ENCODE measurements at regions not wholly inside any gene's neighbourhood (a gene's known extent, or its start where the extent isn't known, plus 50 kb on each side); places are given as distances from the start of the nearest gene placed in this dataset.

DNA sequence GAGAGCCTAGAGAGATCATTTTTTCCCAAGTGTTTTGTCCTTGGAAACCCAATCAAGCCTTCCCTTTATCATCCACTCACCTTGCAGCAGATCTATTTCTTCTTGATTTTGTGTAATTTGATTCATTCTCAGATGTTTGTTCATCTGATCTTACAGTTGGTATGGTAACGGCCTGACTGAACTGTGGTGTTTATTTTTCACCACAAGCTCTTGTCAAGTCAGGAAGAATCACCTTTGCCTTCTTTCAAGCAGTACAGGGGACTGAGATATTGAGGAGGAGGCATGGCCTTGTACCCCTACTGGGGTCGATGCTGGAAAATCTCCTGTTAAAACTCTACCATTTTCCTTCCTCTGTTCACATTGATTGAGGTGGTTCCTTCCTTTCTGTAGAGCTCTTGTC lies 361.4 kb upstream of the CFAP20DC start:
- TF ChIP-seq, protein P1, sequence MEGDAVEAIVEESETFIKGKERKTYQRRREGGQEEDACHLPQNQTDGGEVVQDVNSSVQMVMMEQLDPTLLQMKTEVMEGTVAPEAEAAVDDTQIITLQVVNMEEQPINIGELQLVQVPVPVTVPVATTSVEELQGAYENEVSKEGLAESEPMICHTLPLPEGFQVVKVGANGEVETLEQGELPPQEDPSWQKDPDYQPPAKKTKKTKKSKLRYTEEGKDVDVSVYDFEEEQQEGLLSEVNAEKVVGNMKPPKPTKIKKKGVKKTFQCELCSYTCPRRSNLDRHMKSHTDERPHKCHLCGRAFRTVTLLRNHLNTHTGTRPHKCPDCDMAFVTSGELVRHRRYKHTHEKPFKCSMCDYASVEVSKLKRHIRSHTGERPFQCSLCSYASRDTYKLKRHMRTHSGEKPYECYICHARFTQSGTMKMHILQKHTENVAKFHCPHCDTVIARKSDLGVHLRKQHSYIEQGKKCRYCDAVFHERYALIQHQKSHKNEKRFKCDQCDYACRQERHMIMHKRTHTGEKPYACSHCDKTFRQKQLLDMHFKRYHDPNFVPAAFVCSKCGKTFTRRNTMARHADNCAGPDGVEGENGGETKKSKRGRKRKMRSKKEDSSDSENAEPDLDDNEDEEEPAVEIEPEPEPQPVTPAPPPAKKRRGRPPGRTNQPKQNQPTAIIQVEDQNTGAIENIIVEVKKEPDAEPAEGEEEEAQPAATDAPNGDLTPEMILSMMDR (IDR thresholded peaks at IDR 0.05) = no peak
- TF ChIP-seq EP300 (IDR thresholded peaks at IDR 0.05) (no peak), POLR2A (IDR thresholded peaks at IDR 0.05; ENCODE audit: low read depth) (no peak), POLR2AphosphoS5 (IDR thresholded peaks at IDR 0.05) (no peak)
- Histone ChIP-seq H3K9me3 (no peaks in the 10 kb centered on the region), H3K27me3 (no peaks in the 10 kb centered on the region), H3K4me1 (peaks cover 0 to 7% (median 0%) of the 10 kb centered on the region in 4 donors), H3K27ac (replicated peaks in 1 of 4) (no peak overlapping the region), H3K4me3 (no peak overlapping the region), H3K36me3 (no peaks in the 10 kb centered on the region)
- 62% methylated on average over 2 of the region's 2 CpGs for WGBS
- intact Hi-C loops (cut with DNase I) = no loop called here
- DNase-seq (ENCODE audit: extremely low spot score) = no peak

DNA sequence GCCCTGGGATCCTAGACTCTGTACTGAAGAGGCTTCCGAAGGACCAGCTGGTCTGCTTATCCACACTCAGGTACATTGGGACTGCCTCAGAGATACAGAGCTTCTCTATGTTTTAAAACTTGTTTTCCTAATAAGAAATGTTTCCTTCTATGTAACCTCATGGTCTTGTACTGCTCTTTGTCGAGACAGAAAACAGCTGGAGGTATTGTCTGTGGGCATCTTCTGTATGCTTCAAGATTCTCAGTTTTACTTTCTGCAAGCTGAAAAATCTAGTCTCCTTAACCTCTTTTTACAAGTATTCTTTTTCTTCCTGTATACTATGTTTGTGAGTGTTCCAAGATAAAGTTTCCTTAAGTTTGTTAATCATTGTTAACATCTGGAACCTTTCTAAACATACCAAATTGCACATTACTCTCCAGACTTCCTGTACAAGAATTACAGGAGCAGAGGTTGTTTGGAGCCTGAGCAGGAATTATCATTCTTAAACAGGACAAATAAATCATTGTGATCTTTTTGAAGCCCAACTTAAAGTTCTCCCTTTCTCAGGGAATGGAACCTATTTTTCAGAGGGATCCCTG lies 358.3 kb upstream of the CFAP20DC start:
- no peak for DNase-seq (ENCODE audit: extremely low spot score)
- no peak overlapping the region for H3K27ac ChIP-seq (replicated peaks in 1 of 4)

DNA sequence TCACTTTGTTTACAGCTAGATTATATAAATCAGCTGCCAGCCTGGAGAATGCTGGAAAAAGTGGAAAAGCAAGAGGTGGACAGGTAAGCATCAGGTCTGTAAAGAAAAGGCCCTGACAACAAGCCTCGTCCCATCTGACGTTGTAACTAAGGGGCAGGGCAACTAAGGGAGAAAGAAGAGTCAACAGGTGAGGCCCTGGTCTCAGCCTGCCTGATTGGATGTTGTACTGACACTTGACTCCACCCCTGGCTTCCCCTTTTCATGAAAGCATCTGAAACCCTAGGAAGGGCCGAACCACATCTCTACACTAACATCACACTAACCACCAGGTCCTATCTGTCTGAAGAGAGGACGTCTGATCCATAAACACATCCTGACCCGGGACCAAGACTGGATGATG lies 357.6 kb upstream of the CFAP20DC start:
- no peaks in the 10 kb centered on the region for H3K9me3 ChIP-seq
- no peaks in the 10 kb centered on the region for H3K36me3 ChIP-seq
- intact Hi-C loops (cut with DNase I) = no loop called here
- TF ChIP-seq, protein P1 (IDR thresholded peaks at IDR 0.05) = no peak
- TF ChIP-seq POLR2AphosphoS5 (IDR thresholded peaks at IDR 0.05) (no peak), EP300 (IDR thresholded peaks at IDR 0.05) (no peak), POLR2A (IDR thresholded peaks at IDR 0.05; ENCODE audit: low read depth) (no peak)
- H3K27ac ChIP-seq (replicated peaks in 1 of 4) = no peak overlapping the region
- 94% methylated on average over 5 of the region's 5 CpGs for WGBS
- H3K4me3 ChIP-seq = no peak overlapping the region
- DNase-seq (ENCODE audit: extremely low spot score) = no peak
- H3K4me1 ChIP-seq = peaks cover 0 to 7% (median 0%) of the 10 kb centered on the region in 4 donors
- no peaks in the 10 kb centered on the region for H3K27me3 ChIP-seq

More for the DNA sequence above, 358.3 kb upstream of the CFAP20DC start:
- Histone ChIP-seq H3K9me3 (no peaks in the 10 kb centered on the region), H3K4me1 (peaks cover 0 to 7% (median 0%) of the 10 kb centered on the region in 4 donors), H3K4me3 (no peak overlapping the region), H3K27me3 (no peaks in the 10 kb centered on the region), H3K36me3 (no peaks in the 10 kb centered on the region)
- intact Hi-C loops (cut with DNase I) = no loop called here
- TF ChIP-seq EP300 (IDR thresholded peaks at IDR 0.05) (no peak), POLR2A (IDR thresholded peaks at IDR 0.05; ENCODE audit: low read depth) (no peak)
- TF ChIP-seq, protein P1 (IDR thresholded peaks at IDR 0.05) = no peak
- 72% methylated on average over 2 of the region's 2 CpGs for WGBS

DNA sequence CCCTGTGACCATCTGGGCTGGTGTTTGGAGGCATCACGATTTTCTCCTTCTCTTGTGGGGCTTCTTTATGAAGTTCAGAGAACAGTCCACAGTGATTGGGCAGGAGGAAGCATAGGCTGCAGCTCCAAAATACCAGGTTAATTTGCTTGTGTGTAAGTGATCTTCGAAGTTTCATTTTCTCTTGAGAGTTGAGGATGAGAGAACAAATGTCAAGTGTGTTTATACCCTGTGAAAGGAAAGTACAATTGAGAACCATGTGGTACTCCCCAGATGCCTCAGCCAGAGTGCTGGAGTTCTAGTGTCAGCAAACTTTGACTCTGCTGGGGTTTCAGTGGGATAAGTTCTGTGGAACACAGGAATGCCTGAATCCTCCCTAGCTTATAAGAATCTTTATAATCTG lies 357.1 kb upstream of the CFAP20DC start:
- TF ChIP-seq POLR2A (IDR thresholded peaks at IDR 0.05; ENCODE audit: low read depth) (no peak), POLR2AphosphoS5 (IDR thresholded peaks at IDR 0.05) (no peak), EP300 (IDR thresholded peaks at IDR 0.05) (no peak)
- TF ChIP-seq, protein P1 (IDR thresholded peaks at IDR 0.05) = no peak
- Histone ChIP-seq H3K27ac (replicated peaks in 1 of 4) (no peak overlapping the region), H3K9me3 (no peaks in the 10 kb centered on the region), H3K4me1 (peaks cover 0 to 7% (median 0%) of the 10 kb centered on the region in 4 donors), H3K27me3 (no peaks in the 10 kb centered on the region), H3K36me3 (no peaks in the 10 kb centered on the region), H3K4me3 (no peak overlapping the region)
- intact Hi-C loops (cut with DNase I) = no loop called here
- DNase-seq (ENCODE audit: extremely low spot score) = no peak
- WGBS = 56% methylated on average over 2 of the region's 2 CpGs

DNA sequence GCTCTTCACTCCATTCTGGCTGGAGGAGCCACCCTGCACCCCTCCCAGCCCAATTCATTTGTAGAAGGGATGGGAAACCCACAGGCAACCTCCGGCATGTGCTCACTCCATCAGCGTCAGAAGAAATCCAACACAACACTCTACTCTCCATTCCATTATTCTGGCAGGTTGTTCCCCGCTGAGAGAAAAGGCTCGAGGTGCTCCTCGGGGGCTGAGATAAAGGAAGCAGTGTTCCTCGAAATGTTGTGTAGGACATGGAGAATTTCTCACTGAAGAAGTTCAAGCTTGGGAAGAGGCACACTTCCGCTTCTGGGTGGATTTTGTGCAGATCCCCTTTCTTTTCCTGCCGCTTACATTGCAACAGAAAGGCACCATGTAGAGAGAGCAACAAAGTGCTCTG lies 355.0 kb upstream of the CFAP20DC start:
- no peaks in the 10 kb centered on the region for H3K27me3 ChIP-seq
- intact Hi-C loops (cut with DNase I) = no loop called here
- H3K4me3 ChIP-seq = no peak overlapping the region
- no peaks in the 10 kb centered on the region for H3K9me3 ChIP-seq
- WGBS = 74% methylated on average over 8 of the region's 8 CpGs
- no peak for DNase-seq (ENCODE audit: extremely low spot score)
- no peak for TF ChIP-seq EP300 (IDR thresholded peaks at IDR 0.05)
- no peak for TF ChIP-seq POLR2AphosphoS5 (IDR thresholded peaks at IDR 0.05)
- TF ChIP-seq POLR2A (IDR thresholded peaks at IDR 0.05; ENCODE audit: low read depth) = no peak
- TF ChIP-seq, protein P1 (IDR thresholded peaks at IDR 0.05) = no peak
- H3K36me3 ChIP-seq = no peaks in the 10 kb centered on the region
- peaks cover 0 to 7% (median 0%) of the 10 kb centered on the region in 4 donors for H3K4me1 ChIP-seq
- no peak overlapping the region for H3K27ac ChIP-seq (replicated peaks in 1 of 4)
